IMR-90 (cell line): ENCODE measurements at regions not wholly inside any gene's neighbourhood (a gene's known extent, or its start where the extent isn't known, plus 50 kb on each side); places are given as distances from the start of the nearest gene placed in this dataset.
A peak's percentile ranks its signal among the peaks of the same experiment; 100 is the strongest.

Experiments used
- ATAC-seq: fragments of 200-7000 bp; cut with Tn5 transposase; 2 replicates; pipeline ENCODE4 v1.9.1; 2020; ENCODE audit warnings: low read depth, mild to moderate bottlenecking, moderate library complexity
- BruUV-seq: library from RNA; stranded (reverse); fragments of 400-500 nt; replicated peaks from 2 replicates; lab custom pipeline; 2021; lab: Mats Ljungman, UMichigan
- CTCF ChIA-PET: fragments of 300-600 bp; formaldehyde crosslinking; extraction: SDS; loops from one replicate; lab custom pipeline; 2021; ENCODE audit warnings: antibody characterized with exemption; lab: Yijun Ruan, JAX
- POLR2A ChIA-PET: fragments of 300-600 bp; sonication (Branson Sonifier 250); formaldehyde crosslinking; loops from one replicate; lab custom pipeline; 2022; ENCODE audit warnings: antibody characterized with exemption; ENCODE audit not compliant: unreplicated experiment; lab: Charles Lee
- DNase-seq: peaks from one replicate; pipeline ENCODE4 v3.0.0; 2013
- H2AFZ ChIP-seq: replicated peaks from 2 replicates; pipeline ENCODE3; 2013; ENCODE audit warnings: low read length, mild to moderate bottlenecking; ENCODE audit not compliant: poor library complexity
- H2AK5ac ChIP-seq: 2 replicates; pipeline ENCODE4 v1.6.1; 2013; ENCODE audit warnings: low read depth, low read length, inconsistent platforms
- H2AK9ac ChIP-seq: replicated peaks from 2 replicates; pipeline ENCODE3; 2013; ENCODE audit warnings: mild to moderate bottlenecking, low read depth, low read length, moderate library complexity; ENCODE audit not compliant: poor library complexity
- H2BK120ac ChIP-seq: 2 replicates; pipeline ENCODE4 v1.6.1; 2013; ENCODE audit warnings: low read depth, low read length, inconsistent platforms
- H2BK15ac ChIP-seq: 3 replicates; pipeline ENCODE4 v1.6.1; 2013; ENCODE audit warnings: low read depth, low read length, inconsistent platforms
- H2BK20ac ChIP-seq: 2 replicates; pipeline ENCODE4 v1.6.1; 2013; ENCODE audit warnings: low read depth, mild to moderate bottlenecking, inconsistent platforms, low read length, moderate library complexity
- H2BK5ac ChIP-seq: 2 replicates; pipeline ENCODE4 v1.6.1; 2013; ENCODE audit warnings: mild to moderate bottlenecking, low read depth, low read length, inconsistent platforms; ENCODE audit not compliant: poor library complexity, severe bottlenecking
- H3K14ac ChIP-seq: replicated peaks from 2 replicates; pipeline ENCODE4 v1.6.1; 2013; ENCODE audit warnings: low read depth, low read length, inconsistent platforms
- H3K18ac ChIP-seq: 2 replicates; pipeline ENCODE4 v1.6.1; 2013; ENCODE audit warnings: low read depth, low read length, control low read depth
- H3K23ac ChIP-seq: 2 replicates; pipeline ENCODE4 v1.6.1; 2013; ENCODE audit warnings: low read depth, low read length, inconsistent platforms
- H3K27ac ChIP-seq: 2 replicates; pipeline ENCODE4 v1.5.1; 2013; ENCODE audit warnings: mild to moderate bottlenecking, control low read depth, low read length; ENCODE audit not compliant: insufficient read depth
- H3K27me3 ChIP-seq: 2 replicates; pipeline ENCODE4 v1.6.1; 2013; ENCODE audit warnings: low read length; ENCODE audit not compliant: control insufficient read depth, insufficient read depth
- H3K36me3 ChIP-seq: 2 replicates; pipeline ENCODE4 v1.6.1; 2013; ENCODE audit warnings: low read length, mixed read lengths; ENCODE audit not compliant: control insufficient read depth, insufficient read depth
- H3K4ac ChIP-seq: 2 replicates; pipeline ENCODE4 v1.6.1; 2013; ENCODE audit warnings: low read depth, low read length, inconsistent platforms
- H3K4me1 ChIP-seq: 2 replicates; pipeline ENCODE4 v1.6.1; 2013; ENCODE audit warnings: low read length, mixed read lengths; ENCODE audit not compliant: control insufficient read depth, insufficient read depth
- H3K4me2 ChIP-seq: 2 replicates; pipeline ENCODE4 v1.6.1; 2013; ENCODE audit warnings: low read depth, mild to moderate bottlenecking, control low read depth, low read length, moderate library complexity
- H3K4me3 ChIP-seq: 2 replicates; pipeline ENCODE4 v1.5.1; 2013; ENCODE audit warnings: low read depth, mild to moderate bottlenecking, control low read depth, low read length, moderate library complexity; ENCODE audit not compliant: insufficient read depth
- H3K56ac ChIP-seq: 2 replicates; pipeline ENCODE4 v1.6.1; 2013; ENCODE audit warnings: low read length, inconsistent platforms; ENCODE audit not compliant: insufficient read depth; ENCODE audit errors: extremely low read depth
- H3K79me1 ChIP-seq, 2 experiments: 2 replicates each; pipeline ENCODE4 v1.6.1; 2013; ENCODE audit warnings: low read length in 2 of 2, inconsistent platforms in 1 of 2, low read depth in 1 of 2
- H3K9ac ChIP-seq: 2 replicates; pipeline ENCODE4 v1.6.1; 2013; ENCODE audit warnings: low read depth, low read length, control low read depth
- H3K9me1 ChIP-seq: 2 replicates; pipeline ENCODE4 v1.6.1; 2013; ENCODE audit warnings: low read length, inconsistent platforms; ENCODE audit not compliant: insufficient read depth
- H3K9me3 ChIP-seq: 2 replicates; pipeline ENCODE4 v1.6.1; 2013; ENCODE audit warnings: low read length; ENCODE audit not compliant: control insufficient read depth, insufficient read depth
- H4K20me1 ChIP-seq: 2 replicates; pipeline ENCODE4 v1.6.1; 2013; ENCODE audit warnings: low read length, inconsistent platforms; ENCODE audit not compliant: insufficient read depth
- H4K5ac ChIP-seq: 2 replicates; pipeline ENCODE4 v1.6.1; 2013; ENCODE audit warnings: mild to moderate bottlenecking, low read depth, low read length, control low read depth
- H4K8ac ChIP-seq, 2 experiments: 2 replicates each; pipeline ENCODE4 v1.6.1; 2013; ENCODE audit warnings: low read depth in 2 of 2, low read length in 2 of 2, control low read depth in 1 of 2, inconsistent platforms in 1 of 2
- H4K91ac ChIP-seq: 2 replicates; pipeline ENCODE4 v1.6.1; 2013; ENCODE audit warnings: low read depth, low read length, inconsistent platforms; ENCODE audit not compliant: insufficient read depth
- BHLHE40 ChIP-seq: fragments of 150-350 bp; IDR thresholded peaks from 2 replicates; pipeline ENCODE4 v1.6.1; 2016; ENCODE audit warnings: mild to moderate bottlenecking, low read depth, low read length
- CEBPB ChIP-seq: IDR thresholded peaks from 2 replicates; pipeline ENCODE4 v1.6.1; 2012; ENCODE audit warnings: low read depth, low read length, improper control_type of control experiment
- CHD1 ChIP-seq: IDR thresholded peaks from 2 replicates; pipeline ENCODE4 v1.6.1; 2012; ENCODE audit warnings: low read depth, low read length, improper control_type of control experiment
- CTCF ChIP-seq: conservative IDR thresholded peaks from 2 replicates; pipeline ENCODE4 v1.5.1; 2012; ENCODE audit warnings: mild to moderate bottlenecking, low read depth, low read length, improper control_type of control experiment
- FOS ChIP-seq: fragments of 150-350 bp; IDR thresholded peaks from 2 replicates; pipeline ENCODE4 v1.6.1; 2016; ENCODE audit warnings: low read depth, low read length
- MAFK ChIP-seq: IDR thresholded peaks from 2 replicates; pipeline ENCODE4 v1.6.1; 2012; ENCODE audit warnings: low read depth, low read length, improper control_type of control experiment
- MXI1 ChIP-seq: IDR thresholded peaks from 2 replicates; pipeline ENCODE4 v1.6.1; 2012; ENCODE audit warnings: low read depth, mild to moderate bottlenecking, low read length, moderate library complexity, borderline replicate concordance
- NFE2L2 ChIP-seq: fragments of 150-350 bp; IDR thresholded peaks from 2 replicates; pipeline ENCODE4 v1.6.1; 2016; ENCODE audit warnings: low read depth, mild to moderate bottlenecking, low read length
- POLR2A ChIP-seq: IDR thresholded peaks from 2 replicates; pipeline ENCODE4 v1.6.1; 2012; ENCODE audit warnings: mild to moderate bottlenecking, low read depth, low read length
- RAD21 ChIP-seq: IDR thresholded peaks from 2 replicates; pipeline ENCODE4 v1.6.1; 2012; ENCODE audit warnings: low read length, improper control_type of control experiment
- RCOR1 ChIP-seq: IDR thresholded peaks from 2 replicates; pipeline ENCODE4 v1.6.1; 2012; ENCODE audit warnings: mild to moderate bottlenecking, low read length, improper control_type of control experiment; ENCODE audit not compliant: insufficient replicate concordance
- WGBS, 2 experiments: methylation state at CpG; one replicate each; pipeline versions ENCODE4 v1.1.5 to v1.1.7; 2013; ENCODE audit warnings: missing lambda C conversion rate in 2 of 2; ENCODE audit not compliant: insufficient read length in 1 of 2; ENCODE audit errors: extremely low coverage in 2 of 2; 5-methylcytosine and 5-hydroxymethylcytosine counted together
- dilution Hi-C: fragments of 300-500 bp; cut with HindIII; formaldehyde crosslinking; loops from one replicate; pipeline ENCODE4 v1.14.3; 2018; ENCODE audit warnings: low sequenced_read_pairs; ENCODE audit not compliant: unreplicated experiment
- in situ Hi-C: fragments of 300-500 bp; cut with MboI; formaldehyde crosslinking; loops from 3 replicates; pipeline ENCODE4 v1.14.3; 2019; ENCODE audit warnings: low sequenced_read_pairs, inconsistent platforms, mixed read lengths
- intact Hi-C: fragments of 100-400 bp; cut with micrococcal nuclease; formaldehyde crosslinking; loops from 2 replicates; pipeline ENCODE4 v1.10.0; 2022
- TF ChIP-seq, protein P1 (sequence below): fragments of 150-350 bp; IDR thresholded peaks from 2 replicates; pipeline ENCODE4 v1.6.1; 2016; ENCODE audit warnings: low read depth, mild to moderate bottlenecking, low read length, moderate library complexity, borderline replicate concordance
- TF ChIP-seq, protein P2 (sequence below): fragments of 150-350 bp; IDR thresholded peaks from 2 replicates; pipeline ENCODE4 v1.6.1; 2017; ENCODE audit warnings: mild to moderate bottlenecking, antibody characterized with exemption, low read length, low read depth

DNA sequence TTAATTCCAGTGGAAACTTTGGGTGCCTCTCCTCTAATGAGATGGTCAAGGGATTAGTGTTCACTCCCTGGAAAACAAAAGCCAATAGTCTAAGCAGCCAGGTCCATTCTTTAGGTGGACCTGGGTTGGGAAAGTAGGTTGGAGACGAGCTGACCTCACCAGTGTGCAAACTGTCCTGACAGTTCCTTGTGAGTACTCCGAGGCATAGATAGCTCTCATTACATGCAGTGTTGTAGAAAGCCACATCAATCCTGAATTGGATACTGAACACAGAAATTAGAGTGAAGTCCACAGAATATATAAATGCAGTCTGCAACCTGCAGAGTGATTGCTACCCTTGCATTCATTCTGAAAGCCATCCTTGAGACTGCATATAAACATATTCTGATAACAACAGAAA lies 675.1 kb upstream of the CXADR start:
- Histone ChIP-seq H2BK120ac (peak overlapping the region; percentile 29; the same call in 1 of the 2 replicates), H3K9me3 (no peaks in the 10 kb centered on the region), H3K27me3 (no peaks in the 10 kb centered on the region), H2BK20ac (0 out of 2 replicates have a peak overlapping the region, but pooled peaks have one; percentile 70), H3K36me3 (no peaks in the 10 kb centered on the region), H2BK15ac (no peak overlapping the region), H2BK5ac (no peak overlapping the region), H4K5ac (no peak overlapping the region), H3K4me2 (no peak overlapping the region), H3K27ac (no peak overlapping the region), H3K4me3 (no peak overlapping the region), H3K9ac (no peak overlapping the region), H4K91ac (no peak overlapping the region), H4K20me1 (no peaks in the 10 kb centered on the region), H3K9me1 (peaks cover 4% of the 10 kb centered on the region; the same call in 1 of the 2 replicates), H3K56ac (no peak overlapping the region), H3K18ac (no peak overlapping the region), H2AK9ac (no peak overlapping the region), H4K8ac (no peak overlapping the region), H3K79me1 (no peaks in the 10 kb centered on the region), H3K4ac (peak overlapping the region; percentile 51; the same call in 1 of the 2 replicates), H3K4me1 (peaks cover 5% of the 10 kb centered on the region), H2AFZ (no peak overlapping the region), H2AK5ac (no peak overlapping the region), H3K14ac (no peak overlapping the region), H3K23ac (no peak overlapping the region)
- no TSS peak for BruUV-seq
- ATAC-seq (peak; percentile 47), DNase-seq (no peak)
- dilution Hi-C loops (no loop called here), intact Hi-C loops (no loop called here), in situ Hi-C loops (no loop called here)
- TF ChIP-seq MAFK (no peak), FOS (no peak), POLR2A (no peak), MXI1 (no peak), RCOR1 (no peak), RAD21 (no peak), CTCF (no peak), BHLHE40 (no peak), CEBPB (no peak), NFE2L2 (no peak), CHD1 (no peak)
- TF ChIP-seq, protein P1, sequence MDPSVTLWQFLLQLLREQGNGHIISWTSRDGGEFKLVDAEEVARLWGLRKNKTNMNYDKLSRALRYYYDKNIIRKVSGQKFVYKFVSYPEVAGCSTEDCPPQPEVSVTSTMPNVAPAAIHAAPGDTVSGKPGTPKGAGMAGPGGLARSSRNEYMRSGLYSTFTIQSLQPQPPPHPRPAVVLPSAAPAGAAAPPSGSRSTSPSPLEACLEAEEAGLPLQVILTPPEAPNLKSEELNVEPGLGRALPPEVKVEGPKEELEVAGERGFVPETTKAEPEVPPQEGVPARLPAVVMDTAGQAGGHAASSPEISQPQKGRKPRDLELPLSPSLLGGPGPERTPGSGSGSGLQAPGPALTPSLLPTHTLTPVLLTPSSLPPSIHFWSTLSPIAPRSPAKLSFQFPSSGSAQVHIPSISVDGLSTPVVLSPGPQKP: no peak
- TF ChIP-seq, protein P2, sequence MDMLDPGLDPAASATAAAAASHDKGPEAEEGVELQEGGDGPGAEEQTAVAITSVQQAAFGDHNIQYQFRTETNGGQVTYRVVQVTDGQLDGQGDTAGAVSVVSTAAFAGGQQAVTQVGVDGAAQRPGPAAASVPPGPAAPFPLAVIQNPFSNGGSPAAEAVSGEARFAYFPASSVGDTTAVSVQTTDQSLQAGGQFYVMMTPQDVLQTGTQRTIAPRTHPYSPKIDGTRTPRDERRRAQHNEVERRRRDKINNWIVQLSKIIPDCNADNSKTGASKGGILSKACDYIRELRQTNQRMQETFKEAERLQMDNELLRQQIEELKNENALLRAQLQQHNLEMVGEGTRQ: no peak
- WGBS, 2 experiments: 86% methylated on average over 1 of the region's 2 CpGs; no CpG with 5 or more reads in 1 of the 2 experiments
- CTCF ChIA-PET: no interaction called here
- POLR2A ChIA-PET: no interaction called here
